K562 (cell line): ENCODE measurements at regions not wholly inside any gene's neighbourhood (a gene's known extent, or its start where the extent isn't known, plus 50 kb on each side); places are given as distances from the start of the nearest gene placed in this dataset.

Experiments used
- ATAC-seq: fragments of 200-7000 bp; cut with Tn5 transposase; 3 replicates; pipeline ENCODE4 v1.9.1; 2020; ENCODE audit warnings: moderate library complexity
- BruUV-seq: library from RNA; stranded (reverse); fragments of 400-500 nt; replicated peaks from 2 replicates; lab custom pipeline; 2021; lab: Mats Ljungman, UMichigan
- CTCF ChIA-PET: fragments of 300-600 bp; formaldehyde crosslinking; extraction: SDS; loops from one replicate; lab custom pipeline; 2021; ENCODE audit warnings: low intra/inter-chr PET ratio; lab: Yijun Ruan, JAX
- POLR2A ChIA-PET: fragments of 300-600, 350-650 bp; sonication (Branson Sonifier 250); formaldehyde crosslinking; extraction: SDS; loops from one replicate; lab custom pipeline; 2021; ENCODE audit warnings: antibody characterized with exemption, inconsistent platforms; lab: Yijun Ruan, JAX
- DNase-seq, 4 experiments: peaks; one replicate each; pipeline versions ENCODE4 v3.0.0 to v3.0.0-alpha.2; 2011 to 2018; ENCODE audit warnings: low spot score in 3 of 4, mixed read lengths in 3 of 4; ENCODE audit errors: extremely low read depth in 1 of 4
- FAIRE-seq: peaks from 2 replicates; lab custom pipeline; 2011; peaks lifted over from hg19 to GRCh38; lab: Jason Lieb, UNC
- H2AFZ ChIP-seq: 2 replicates; pipeline ENCODE4 v1.6.0; 2011; ENCODE audit warnings: low read depth, low read length, control low read depth, inconsistent platforms
- H3K27ac ChIP-seq: fragments of 200-600 bp; 3 replicates; pipeline ENCODE4 v1.8.0; 2011; ENCODE audit warnings: low read depth, mild to moderate bottlenecking, control low read depth, inconsistent platforms, low read length, moderate library complexity, mixed read lengths; ENCODE audit errors: extremely low read depth
- H3K27me3 ChIP-seq, 2 experiments: fragments of 300-600 bp in 1 of 2; 2 replicates in 1 of 2; 3 replicates in 1 of 2; pipeline versions ENCODE4 v1.6.0 to v1.8.0; 2011; ENCODE audit warnings: inconsistent platforms in 2 of 2, low read length in 2 of 2, mild to moderate bottlenecking in 1 of 2, mixed read lengths in 1 of 2, moderate library complexity in 1 of 2; ENCODE audit not compliant: control insufficient read depth in 2 of 2, insufficient read depth in 2 of 2
- H3K36me3 ChIP-seq: fragments of 300-600 bp; 3 replicates; pipeline ENCODE4 v1.8.0; 2011; ENCODE audit warnings: mild to moderate bottlenecking, low read length, inconsistent platforms; ENCODE audit not compliant: control insufficient read depth, insufficient read depth
- H3K4me1 ChIP-seq, 2 experiments: fragments of 200-600 bp in 1 of 2; replicated peaks in 1 of 2; 2 replicates in 1 of 2; 3 replicates in 1 of 2; pipeline versions ENCODE4 v1.5.1 to v1.8.0; 2011; ENCODE audit warnings: inconsistent platforms in 2 of 2, low read length in 2 of 2, mild to moderate bottlenecking in 1 of 2, mixed read lengths in 1 of 2, moderate library complexity in 1 of 2; ENCODE audit not compliant: control insufficient read depth in 2 of 2, insufficient read depth in 2 of 2
- H3K4me2 ChIP-seq: 2 replicates; pipeline ENCODE4 v1.6.1; 2011; ENCODE audit warnings: low read length, control low read depth, inconsistent platforms, mixed read lengths; ENCODE audit not compliant: insufficient read depth
- H3K4me3 ChIP-seq: fragments of 200-600 bp; sonication (generic), shearing (Covaris generic); 2 replicates; pipeline ENCODE4 v1.5.1; 2016; ENCODE audit warnings: control low read depth, inconsistent platforms
- H3K79me2 ChIP-seq: fragments of 200-600 bp; 3 replicates; pipeline ENCODE4 v1.8.0; 2011; ENCODE audit warnings: low read length, inconsistent platforms; ENCODE audit not compliant: control insufficient read depth, insufficient read depth
- H3K9ac ChIP-seq, 2 experiments: 2 replicates each; pipeline versions ENCODE4 v1.6.0 to v1.6.1; 2011; ENCODE audit warnings: low read depth in 2 of 2, low read length in 2 of 2, control low read depth in 1 of 2, inconsistent platforms in 1 of 2, mild to moderate bottlenecking in 1 of 2, mixed read lengths in 1 of 2; ENCODE audit not compliant: insufficient read depth in 1 of 2
- H3K9me1 ChIP-seq: one replicate; pipeline ENCODE4 v1.6.0; 2011; ENCODE audit warnings: inconsistent platforms, mild to moderate bottlenecking, low read length, moderate library complexity; ENCODE audit not compliant: control insufficient read depth, insufficient read depth
- H3K9me3 ChIP-seq: replicated peaks from 2 replicates; pipeline ENCODE4 v1.5.1; 2011; ENCODE audit warnings: low read depth, low read length, inconsistent platforms; ENCODE audit not compliant: control insufficient read depth, insufficient read depth
- H4K20me1 ChIP-seq: replicated peaks from 2 replicates; pipeline ENCODE4 v1.6.1; 2011; ENCODE audit warnings: low read length, inconsistent platforms, mixed read lengths; ENCODE audit not compliant: control insufficient read depth, insufficient read depth
- EHMT2 ChIP-seq: fragments of 450-650 bp; IDR thresholded peaks from 2 replicates; pipeline ENCODE4 v1.6.1; 2018; ENCODE audit warnings: antibody characterized with exemption
- PPARD ChIP-seq: fragments of 250-450 bp; sonication (Bioruptor Pico); IDR thresholded peaks from 2 replicates; pipeline ENCODE4 v1.8.0; 2022; ENCODE audit warnings: inconsistent platforms, mild to moderate bottlenecking, moderate library complexity
- ZNF232 ChIP-seq: sonication (generic); formaldehyde crosslinking; IDR thresholded peaks from 2 replicates; pipeline ENCODE4 v1.8.0; 2022; ENCODE audit warnings: mild to moderate bottlenecking, missing genetic modification reagents
- ZNF431 ChIP-seq: sonication (generic); formaldehyde crosslinking; IDR thresholded peaks from 2 replicates; pipeline ENCODE4 v1.8.0; 2022; ENCODE audit warnings: mild to moderate bottlenecking, missing genetic modification reagents
- WGBS: fragments of 100-300 bp; shearing (Covaris generic); methylation state at CpG from one replicate; pipeline ENCODE4 v1.1.6; 2016; ENCODE audit warnings: low coverage, mixed read lengths; ENCODE audit not compliant: insufficient coverage; ENCODE audit errors: missing lambda C conversion rate; 5-methylcytosine and 5-hydroxymethylcytosine counted together
- in situ Hi-C: fragments of 300-500 bp; cut with MboI; formaldehyde crosslinking; loops from 4 replicates; pipeline ENCODE4 v1.15.0; 2018; ENCODE audit warnings: inconsistent platforms, mixed read lengths
- intact Hi-C: fragments of 100-400 bp; cut with micrococcal nuclease; formaldehyde crosslinking; loops from 2 replicates; pipeline ENCODE4 v1.14.2; 2022
- TF ChIP-seq, protein P1 (sequence below): fragments of 250-450 bp; sonication (Bioruptor Pico); IDR thresholded peaks from 2 replicates; pipeline ENCODE4 v1.5.0; 2021; ENCODE audit warnings: mild to moderate bottlenecking, borderline replicate concordance
- TF ChIP-seq, protein P2 (sequence below), 2 experiments: fragments of 450-650 bp; IDR thresholded peaks; 2 replicates each; pipeline ENCODE4 v1.6.1; 2016; ENCODE audit warnings: mild to moderate bottlenecking in 2 of 2, borderline replicate concordance in 1 of 2, low read depth in 1 of 2, moderate library complexity in 1 of 2
- TF ChIP-seq, protein P3 (sequence below): fragments of 450-650 bp; IDR thresholded peaks from 2 replicates; pipeline ENCODE4 v1.6.1; 2017; ENCODE audit warnings: antibody characterized with exemption, mild to moderate bottlenecking

DNA sequence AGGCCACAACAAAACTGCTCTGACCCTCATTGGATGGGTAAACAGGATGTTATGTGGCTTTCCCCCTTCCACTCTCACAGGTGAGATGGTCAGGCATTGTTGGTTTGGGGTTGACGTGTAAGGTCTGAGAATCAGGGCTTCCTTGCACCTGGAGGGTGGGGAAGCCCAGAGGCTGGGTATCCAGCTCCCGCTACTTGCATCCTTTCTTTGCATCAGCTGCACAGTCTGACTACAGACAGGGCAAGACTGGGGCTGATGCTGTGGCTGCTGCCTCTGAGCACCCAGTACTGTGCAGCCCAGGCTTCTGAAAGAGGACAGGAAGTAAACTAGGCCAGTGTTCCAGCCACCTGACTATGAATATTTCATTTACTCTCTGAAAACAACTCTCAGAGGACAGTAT is 58.0 kb upstream of the ATP2B2 start:
- Histone ChIP-seq H4K20me1 (peaks cover 5% of the 10 kb centered on the region; the same call in 1 of the 2 replicates), H3K4me3 (no peak overlapping the region), H3K4me2 (no peak overlapping the region), H3K4me1 (no peaks in the 10 kb centered on the region), H3K9me1 (no peaks in the 10 kb centered on the region), H3K27me3 (peaks cover 0 to 11% of the 10 kb centered on the region in 2 experiments; a peak in 3 of 5 replicates), H3K79me2 (no peaks in the 10 kb centered on the region), H3K27ac (no peak overlapping the region), H3K9me3 (no peaks in the 10 kb centered on the region), H3K36me3 (no peaks in the 10 kb centered on the region), H3K9ac (no peak overlapping the region), H2AFZ (no peak overlapping the region)
- 0% methylated on average over 2 of the region's 2 CpGs for WGBS
- BruUV-seq, result no TSS peak
- FAIRE-seq (no peak), ATAC-seq (no peak), DNase-seq (no peak)
- ChIA-PET POLR2A (no interaction called here), CTCF (no interaction called here)
- intact Hi-C loops, result no loop called here
- in situ Hi-C loops, result no loop called here
- TF ChIP-seq, protein P1, sequence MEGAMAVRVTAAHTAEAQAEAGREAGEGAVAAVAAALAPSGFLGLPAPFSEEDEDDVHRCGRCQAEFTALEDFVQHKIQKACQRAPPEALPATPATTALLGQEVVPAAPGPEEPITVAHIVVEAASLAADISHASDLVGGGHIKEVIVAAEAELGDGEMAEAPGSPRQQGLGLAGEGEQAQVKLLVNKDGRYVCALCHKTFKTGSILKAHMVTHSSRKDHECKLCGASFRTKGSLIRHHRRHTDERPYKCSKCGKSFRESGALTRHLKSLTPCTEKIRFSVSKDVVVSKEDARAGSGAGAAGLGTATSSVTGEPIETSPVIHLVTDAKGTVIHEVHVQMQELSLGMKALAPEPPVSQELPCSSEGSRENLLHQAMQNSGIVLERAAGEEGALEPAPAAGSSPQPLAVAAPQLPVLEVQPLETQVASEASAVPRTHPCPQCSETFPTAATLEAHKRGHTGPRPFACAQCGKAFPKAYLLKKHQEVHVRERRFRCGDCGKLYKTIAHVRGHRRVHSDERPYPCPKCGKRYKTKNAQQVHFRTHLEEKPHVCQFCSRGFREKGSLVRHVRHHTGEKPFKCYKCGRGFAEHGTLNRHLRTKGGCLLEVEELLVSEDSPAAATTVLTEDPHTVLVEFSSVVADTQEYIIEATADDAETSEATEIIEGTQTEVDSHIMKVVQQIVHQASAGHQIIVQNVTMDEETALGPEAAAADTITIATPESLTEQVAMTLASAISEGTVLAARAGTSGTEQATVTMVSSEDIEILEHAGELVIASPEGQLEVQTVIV (CRISPR knock-in tag), result no peak
- TF ChIP-seq, protein P2, sequence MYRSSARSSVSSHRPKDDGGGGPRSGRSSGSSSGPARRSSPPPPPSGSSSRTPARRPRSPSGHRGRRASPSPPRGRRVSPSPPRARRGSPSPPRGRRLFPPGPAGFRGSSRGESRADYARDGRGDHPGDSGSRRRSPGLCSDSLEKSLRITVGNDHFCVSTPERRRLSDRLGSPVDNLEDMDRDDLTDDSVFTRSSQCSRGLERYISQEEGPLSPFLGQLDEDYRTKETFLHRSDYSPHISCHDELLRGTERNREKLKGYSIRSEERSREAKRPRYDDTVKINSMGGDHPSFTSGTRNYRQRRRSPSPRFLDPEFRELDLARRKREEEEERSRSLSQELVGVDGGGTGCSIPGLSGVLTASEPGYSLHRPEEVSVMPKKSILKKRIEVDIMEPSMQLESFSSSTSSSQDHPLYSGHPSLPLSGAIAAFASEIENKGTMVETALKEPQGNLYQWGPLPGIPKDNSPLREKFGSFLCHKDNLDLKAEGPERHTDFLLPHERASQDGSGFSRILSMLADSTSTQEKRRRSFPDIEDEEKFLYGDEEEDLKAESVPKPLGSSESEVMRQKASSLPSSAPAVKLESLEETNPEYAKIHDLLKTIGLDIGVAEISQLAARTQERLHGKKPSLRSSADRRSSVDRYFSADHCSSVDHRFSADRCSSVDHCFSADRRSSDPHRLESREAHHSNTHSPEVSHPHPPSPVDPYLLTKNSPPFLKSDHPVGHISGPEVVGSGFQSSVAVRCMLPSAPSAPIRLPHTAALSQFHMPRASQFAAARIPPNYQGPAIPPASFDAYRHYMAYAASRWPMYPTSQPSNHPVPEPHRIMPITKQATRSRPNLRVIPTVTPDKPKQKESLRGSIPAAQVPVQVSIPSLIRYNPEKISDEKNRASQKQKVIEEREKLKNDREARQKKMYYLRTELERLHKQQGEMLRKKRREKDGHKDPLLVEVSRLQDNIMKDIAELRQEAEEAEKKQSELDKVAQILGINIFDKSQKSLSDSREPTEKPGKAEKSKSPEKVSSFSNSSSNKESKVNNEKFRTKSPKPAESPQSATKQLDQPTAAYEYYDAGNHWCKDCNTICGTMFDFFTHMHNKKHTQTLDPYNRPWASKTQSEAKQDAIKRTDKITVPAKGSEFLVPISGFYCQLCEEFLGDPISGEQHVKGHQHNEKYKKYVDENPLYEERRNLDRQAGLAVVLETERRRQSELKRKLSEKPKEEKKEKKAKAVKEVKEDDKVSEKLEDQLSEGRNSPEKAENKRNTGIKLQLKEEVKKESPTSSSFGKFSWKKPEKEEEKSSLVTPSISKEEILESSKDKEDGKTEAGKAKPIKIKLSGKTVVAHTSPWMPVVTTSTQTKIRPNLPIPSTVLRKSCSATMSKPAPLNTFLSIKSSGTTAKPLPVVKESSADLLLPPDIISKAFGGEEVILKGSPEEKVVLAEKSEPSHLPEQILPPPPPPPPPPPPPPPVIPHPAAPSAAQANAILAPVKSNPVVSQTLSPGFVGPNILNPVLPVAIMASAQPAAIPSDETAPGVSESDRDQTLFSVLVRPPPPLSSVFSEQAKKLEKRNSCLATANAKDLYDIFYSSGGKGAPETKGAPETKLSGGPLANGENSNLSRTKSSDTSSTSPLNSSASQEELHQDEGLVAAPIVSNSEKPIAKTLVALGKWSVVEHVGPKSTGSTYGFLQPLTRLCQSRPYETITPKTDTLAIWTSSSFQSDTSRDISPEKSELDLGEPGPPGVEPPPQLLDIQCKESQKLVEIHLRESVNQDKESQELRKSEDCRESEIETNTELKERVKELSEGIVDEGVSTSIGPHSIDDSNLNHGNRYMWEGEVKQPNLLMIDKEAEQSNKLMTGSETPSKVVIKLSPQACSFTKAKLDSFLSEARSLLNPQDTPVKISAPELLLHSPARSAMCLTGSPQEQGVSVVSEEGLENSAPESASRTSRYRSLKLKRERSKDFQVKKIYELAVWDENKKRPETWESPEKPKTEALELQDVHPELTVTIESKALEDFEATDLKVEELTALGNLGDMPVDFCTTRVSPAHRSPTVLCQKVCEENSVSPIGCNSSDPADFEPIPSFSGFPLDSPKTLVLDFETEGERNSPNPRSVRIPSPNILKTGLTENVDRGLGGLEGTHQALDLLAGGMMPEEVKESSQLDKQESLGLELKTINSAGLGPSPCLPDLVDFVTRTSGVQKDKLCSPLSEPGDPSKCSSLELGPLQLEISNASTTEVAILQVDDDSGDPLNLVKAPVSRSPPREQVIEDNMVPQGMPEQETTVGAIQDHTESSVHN (IDR thresholded peaks at IDR 0.05; ENCODE audit: borderline replicate concordance in 1 of 2, low read depth in 1 of 2), result no peak
- TF ChIP-seq, protein P3, sequence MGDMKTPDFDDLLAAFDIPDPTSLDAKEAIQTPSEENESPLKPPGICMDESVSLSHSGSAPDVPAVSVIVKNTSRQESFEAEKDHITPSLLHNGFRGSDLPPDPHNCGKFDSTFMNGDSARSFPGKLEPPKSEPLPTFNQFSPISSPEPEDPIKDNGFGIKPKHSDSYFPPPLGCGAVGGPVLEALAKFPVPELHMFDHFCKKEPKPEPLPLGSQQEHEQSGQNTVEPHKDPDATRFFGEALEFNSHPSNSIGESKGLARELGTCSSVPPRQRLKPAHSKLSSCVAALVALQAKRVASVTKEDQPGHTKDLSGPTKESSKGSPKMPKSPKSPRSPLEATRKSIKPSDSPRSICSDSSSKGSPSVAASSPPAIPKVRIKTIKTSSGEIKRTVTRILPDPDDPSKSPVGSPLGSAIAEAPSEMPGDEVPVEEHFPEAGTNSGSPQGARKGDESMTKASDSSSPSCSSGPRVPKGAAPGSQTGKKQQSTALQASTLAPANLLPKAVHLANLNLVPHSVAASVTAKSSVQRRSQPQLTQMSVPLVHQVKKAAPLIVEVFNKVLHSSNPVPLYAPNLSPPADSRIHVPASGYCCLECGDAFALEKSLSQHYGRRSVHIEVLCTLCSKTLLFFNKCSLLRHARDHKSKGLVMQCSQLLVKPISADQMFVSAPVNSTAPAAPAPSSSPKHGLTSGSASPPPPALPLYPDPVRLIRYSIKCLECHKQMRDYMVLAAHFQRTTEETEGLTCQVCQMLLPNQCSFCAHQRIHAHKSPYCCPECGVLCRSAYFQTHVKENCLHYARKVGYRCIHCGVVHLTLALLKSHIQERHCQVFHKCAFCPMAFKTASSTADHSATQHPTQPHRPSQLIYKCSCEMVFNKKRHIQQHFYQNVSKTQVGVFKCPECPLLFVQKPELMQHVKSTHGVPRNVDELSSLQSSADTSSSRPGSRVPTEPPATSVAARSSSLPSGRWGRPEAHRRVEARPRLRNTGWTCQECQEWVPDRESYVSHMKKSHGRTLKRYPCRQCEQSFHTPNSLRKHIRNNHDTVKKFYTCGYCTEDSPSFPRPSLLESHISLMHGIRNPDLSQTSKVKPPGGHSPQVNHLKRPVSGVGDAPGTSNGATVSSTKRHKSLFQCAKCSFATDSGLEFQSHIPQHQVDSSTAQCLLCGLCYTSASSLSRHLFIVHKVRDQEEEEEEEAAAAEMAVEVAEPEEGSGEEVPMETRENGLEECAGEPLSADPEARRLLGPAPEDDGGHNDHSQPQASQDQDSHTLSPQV, result no peak
- TF ChIP-seq EHMT2 (no peak), ZNF431 (CRISPR knock-in tag) (no peak), ZNF232 (no peak), PPARD (CRISPR knock-in tag) (no peak)
